ENCODE measurements at regions not wholly inside any gene's neighbourhood (a gene's known extent, or its start where the extent isn't known, plus 50 kb on each side); places are given as distances from the start of the nearest gene placed in this dataset.
"Not testable (repeated sequence)": the region's sequence is repeated elsewhere in the genome, so short reads cannot be mapped to it uniquely, and the experiment has no call there.

DNA sequence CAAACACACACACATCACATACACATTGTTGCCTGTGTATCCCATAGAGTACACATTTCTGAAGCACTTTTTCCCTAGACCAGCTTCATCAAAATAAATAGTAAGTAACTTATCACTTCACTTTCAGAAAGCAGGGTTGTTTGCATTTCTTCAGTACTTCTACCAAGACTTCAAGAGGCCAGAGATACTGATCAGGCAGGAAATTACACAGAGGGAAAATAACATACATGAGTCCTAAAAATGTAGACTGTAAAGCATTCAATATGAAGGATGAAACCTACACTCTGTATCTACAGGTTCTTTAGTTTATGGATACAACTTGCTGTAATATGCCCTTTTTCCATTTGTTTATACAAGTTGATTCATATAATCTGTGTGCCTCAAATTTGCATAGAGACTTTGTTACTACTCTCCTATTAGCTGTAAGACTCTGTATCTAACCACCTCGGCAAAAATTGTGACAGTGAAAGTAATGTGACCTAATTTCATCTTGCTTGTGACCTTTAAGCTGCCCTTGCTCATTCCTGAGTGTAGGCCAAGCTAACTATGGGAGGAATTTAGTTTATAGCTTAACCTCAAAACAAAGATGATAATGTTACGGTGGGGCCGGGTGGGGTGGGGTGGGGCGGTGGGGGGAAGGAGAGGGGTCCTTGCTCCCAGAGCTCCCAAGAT is 228.9 kb upstream of the SPOPL start:
- no peak for DNase-seq (ENCODE audit: low spot score)

DNA sequence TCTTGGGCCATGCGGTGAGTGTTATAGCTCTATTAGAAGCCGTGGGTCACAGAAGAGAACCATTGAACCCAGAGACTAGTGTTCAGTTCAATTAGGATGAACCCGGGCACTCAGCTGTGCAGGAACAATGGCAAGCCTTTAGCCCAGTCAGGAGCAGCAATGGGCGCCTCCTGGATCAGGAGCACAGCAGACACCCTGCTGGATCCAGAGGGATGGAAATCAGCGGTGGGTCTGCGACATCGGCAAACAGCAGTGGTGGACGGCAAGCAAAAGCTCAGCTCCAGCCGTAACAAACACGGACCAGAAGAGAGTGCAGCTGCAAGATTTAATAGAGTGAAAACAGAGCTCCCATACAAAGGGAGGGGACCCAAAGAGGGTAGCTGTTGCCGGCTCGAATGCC is 228.3 kb upstream of the SPOPL start:
- DNase-seq (ENCODE audit: low spot score): not testable (repeated sequence)

DNA sequence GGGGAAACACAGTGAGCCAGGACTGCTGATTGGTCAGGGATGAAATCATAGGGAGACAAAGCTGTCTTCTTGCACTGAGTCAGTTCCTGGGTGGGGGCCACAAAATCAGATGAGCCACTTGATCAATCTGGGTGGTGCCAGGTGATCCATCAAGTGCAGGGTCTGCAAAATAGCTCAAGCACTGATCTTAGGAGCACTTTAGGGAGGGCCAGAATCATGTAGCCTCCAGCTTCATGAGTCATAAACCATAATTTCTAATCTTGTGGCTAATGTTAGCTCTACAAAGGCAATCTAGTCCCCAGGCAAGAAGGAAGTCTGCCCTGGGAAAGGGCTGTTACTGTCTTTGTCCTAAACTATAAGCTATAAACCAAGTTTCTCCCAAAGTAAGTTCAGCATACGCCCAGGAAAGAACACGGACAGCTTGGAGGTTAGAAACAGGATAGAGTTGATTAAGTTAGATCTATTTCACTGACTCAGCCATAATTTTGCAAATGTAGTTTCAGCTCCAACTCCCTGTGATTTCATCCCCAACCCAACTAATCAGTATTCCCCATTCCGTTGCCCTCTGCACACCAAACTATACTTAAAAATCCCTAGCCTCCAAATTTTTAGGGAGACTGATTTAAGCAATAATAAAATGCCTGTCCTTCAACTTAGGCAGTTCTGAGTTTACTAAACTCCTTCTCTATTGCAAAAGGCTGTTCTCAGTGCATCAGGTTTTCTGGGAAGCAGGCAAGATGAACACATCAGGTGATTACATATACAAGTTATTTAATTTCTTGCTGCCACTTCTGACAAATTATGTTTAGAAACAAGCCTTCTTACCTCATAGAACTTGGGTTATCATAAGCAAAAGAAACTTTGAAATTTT is 226.9 kb upstream of the SPOPL start:
- DNase-seq (ENCODE audit: low spot score): no peak

DNA sequence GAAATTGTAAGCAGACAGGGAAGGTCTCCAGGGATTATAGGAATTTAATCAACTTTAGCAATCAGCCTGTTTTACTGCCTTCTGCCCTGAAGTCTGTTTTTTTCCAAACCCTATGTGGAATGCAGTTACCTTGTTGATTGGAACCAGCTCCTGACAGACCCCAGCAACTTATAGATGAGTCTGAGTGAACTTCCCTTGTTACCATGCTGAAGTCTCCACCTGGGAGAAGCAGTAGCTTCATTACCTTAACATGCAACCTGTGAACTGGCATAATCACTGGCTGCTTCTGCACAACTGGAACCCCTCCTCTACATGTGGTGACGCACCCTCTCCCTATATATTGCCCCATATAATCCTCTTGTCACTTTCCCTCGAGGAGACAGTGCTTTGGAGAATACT is 226.3 kb upstream of the SPOPL start:
- no peak for DNase-seq (ENCODE audit: low spot score)

DNA sequence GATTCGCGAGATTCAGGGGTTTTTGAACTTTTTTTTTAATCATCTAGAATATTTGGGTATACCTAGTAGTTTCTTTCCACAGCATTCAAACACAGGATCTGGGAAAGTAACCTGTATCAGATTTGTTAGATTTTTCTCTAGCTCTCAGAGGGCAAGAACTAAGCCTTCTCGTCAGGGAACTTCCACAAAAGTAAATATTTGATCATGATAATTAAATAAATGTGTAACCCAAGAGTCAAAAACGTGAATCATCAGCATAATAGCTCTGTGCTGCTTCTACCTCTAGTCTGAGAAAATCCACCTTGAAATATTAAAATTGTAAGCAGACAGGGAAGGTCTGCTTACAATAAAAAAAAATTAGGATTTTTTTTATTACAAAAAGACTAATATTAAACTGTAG is 225.7 kb upstream of the SPOPL start:
- DNase-seq (ENCODE audit: low spot score): peak; percentile 35

DNA sequence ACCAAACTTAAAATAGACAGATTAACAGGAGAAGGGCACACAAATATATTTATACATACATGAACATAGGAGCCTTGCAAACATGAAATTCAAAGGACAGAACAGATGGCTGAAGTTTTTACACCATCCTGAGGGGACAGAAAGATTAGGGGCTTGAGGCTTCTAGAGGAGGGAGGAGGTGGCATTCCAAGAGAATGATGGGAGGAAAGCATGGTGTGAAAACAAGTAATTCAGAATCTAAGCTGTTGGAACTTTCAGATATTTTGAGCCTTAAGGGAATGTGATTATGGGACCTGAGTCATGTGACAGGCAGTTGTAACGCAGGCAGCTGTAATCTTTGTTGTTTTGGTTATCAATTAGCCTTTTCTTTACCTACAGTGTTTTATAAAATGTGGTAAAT is 225.2 kb upstream of the SPOPL start:
- no peak for DNase-seq (ENCODE audit: low spot score)

DNA sequence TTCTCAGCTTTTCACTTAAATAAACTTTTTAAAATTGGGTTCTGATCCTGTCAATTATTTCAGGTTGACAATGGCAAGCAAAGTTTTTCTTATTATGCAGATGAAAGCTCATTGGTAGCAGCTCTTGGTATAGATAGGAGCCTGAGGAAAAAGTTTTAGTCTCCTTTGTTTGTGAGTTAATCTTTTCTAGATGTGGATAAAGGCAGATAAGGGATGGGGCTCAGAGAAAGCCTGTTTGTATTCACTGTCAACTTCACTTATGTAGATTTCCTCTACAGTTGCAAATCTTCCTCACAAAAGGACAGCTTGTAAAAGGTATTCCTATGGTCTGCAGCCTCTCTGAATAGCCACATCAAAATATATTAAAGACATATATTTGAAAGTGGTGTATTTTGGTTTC is 224.5 kb upstream of the SPOPL start:
- no peak for DNase-seq (ENCODE audit: low spot score)

DNA sequence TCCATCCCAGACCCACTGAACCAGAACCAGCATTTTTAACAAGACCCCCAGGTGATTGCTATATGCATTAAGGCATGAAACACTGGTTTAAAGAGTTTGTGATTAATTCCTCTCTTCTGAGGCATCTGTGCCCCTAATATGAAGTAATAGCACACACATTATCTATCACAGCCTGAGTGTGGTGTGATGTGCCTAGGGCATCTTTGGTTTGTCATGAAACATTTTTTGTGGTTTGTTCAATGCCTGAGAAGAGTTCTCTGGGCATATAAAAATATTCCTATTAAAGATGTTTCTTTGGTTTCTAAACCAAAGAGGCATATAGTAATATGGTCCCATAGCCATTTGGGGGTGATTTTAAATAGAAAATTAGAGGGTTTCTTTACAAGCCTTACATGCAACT is 221.7 kb upstream of the SPOPL start:
- no peak for DNase-seq (ENCODE audit: low spot score)

DNA sequence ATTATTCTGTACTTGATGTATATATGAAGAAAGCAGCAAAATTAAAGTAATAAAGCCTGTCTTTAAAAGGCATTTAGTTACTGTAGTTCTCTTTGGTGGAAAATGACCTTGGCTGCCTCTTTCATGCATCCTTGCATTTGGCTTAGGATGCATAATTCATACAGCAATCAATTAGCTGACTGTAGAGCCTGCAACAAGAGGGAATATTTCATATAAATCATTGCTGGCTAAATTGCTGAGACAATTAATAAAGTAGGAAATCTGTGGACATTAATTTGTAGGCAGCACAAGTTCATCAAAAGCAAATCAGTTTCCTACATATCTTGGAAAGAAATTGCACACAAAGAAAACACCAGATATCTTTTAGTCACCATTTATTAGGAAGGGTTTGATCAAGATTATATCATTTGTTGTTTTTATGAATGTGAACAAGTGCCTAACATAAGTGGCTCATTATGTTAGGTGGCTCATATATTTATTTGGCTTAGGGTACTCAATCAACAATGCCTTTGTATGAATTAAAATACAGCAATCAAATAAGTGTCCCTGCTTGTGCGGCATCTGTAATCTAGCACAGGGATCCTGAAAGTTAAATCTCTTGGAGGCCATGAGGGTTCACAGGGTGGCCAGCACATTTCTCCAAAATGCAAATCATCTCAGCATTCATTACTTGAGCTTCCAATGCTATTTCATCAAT is 220.4 kb upstream of the SPOPL start:
- DNase-seq (ENCODE audit: low spot score): no peak

DNA sequence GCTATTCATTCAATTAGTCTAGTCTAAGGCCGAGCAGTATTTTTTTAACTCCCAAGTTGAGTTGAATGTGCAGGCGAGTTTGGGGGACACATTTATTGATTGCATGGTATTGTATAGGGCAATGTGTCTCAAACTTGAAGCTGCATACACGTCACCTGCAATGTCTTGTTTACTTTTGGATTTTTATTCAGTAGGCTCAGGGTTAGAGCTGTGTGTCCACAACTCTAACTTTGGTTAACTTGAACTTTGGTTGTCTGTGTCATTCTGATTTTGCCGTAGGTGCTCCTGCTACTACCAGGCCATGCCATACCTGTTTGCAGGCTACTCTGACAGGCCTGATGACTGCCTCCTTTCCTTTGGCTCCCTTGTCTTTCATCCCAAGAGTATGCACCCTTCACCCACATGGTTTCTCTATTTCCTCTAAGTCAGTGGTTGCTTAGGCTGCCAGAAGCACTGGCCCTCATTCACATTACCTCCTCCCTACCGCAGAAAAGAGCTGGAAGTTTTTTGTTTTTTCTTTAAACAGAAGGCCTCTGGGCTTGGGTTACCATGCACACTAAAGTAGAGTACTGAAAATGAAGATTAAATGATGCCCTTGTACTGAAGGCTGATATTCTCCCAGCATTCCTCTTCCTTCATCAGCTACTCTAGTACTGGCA is 219.4 kb upstream of the SPOPL start:
- DNase-seq (ENCODE audit: low spot score): no peak

DNA sequence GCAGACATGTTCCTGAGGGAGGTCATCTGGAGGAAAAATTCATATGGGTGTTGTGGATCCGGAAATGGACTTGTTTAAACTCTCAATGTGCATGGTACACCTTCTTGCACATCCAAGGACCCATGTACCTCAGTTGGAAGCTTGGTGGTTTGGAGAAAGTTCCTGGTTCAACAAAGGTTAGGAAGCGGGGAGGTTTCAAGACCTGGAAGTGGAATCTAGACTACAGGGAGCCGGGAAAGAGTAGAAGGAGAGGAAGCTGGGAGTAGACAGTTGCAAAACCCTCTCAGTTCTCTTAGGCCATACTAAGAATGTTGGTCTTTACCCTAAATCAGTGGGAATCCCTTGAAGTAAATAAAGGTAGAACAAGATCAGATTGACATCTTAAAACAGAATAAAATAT is 209.8 kb upstream of the SPOPL start:
- no peak for DNase-seq (ENCODE audit: low spot score)

DNA sequence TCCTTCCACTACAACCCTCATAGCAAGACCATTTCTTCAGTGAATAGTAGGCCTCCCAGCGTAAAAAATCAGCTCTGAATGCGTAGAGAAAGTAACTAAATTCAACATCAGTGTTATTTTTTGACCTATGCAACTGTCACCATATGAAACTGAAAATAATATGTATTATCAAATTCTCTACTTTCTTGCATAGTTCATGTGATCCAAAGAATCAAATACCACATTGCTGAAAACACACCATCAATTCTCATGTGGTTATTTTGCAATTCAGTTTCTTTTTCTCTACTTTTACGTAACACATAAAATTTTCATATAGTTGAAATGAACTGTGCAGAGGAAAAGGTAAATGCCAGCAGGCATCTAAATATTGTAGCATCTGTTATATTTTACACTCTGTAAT is 208.5 kb upstream of the SPOPL start:
- no peak for DNase-seq (ENCODE audit: low spot score)

DNA sequence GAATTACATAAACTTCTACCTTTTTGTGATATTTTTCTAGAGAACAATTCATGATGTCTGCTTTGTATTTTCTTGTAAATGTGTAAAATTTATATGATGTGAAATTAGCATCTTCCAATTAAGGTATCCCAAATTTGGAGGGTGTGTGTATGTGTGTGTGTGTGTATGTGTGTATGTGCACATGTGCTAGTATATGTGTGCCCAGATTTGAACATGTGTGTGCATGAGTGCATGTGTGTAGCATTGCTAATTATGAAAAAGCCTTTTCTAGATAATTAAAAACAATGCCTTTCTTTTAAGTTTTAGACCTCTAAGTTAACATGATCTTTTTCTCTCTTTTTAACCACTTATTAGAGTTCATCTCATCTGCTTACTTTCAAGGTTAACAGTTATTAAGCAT is 208.0 kb upstream of the SPOPL start:
- DNase-seq (ENCODE audit: low spot score): no peak

DNA sequence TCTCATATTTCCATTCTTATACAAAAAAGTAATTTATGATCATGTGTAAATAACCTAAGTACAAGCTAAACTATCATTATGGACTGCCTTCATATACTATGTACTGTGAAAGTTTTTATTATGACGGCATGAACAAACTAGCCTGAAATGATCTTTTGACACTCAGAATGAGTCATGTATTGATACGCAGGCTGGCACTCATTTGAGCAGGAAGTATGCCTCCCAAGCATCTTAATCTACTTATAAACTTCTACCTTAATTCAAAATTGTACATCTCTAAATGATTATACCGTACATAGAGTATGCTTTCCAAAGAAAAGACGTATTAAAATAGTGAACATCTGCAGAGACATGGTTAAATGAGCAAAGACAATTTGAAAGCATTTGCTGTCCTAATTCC is 207.1 kb upstream of the SPOPL start:
- no peak for DNase-seq (ENCODE audit: low spot score)

DNA sequence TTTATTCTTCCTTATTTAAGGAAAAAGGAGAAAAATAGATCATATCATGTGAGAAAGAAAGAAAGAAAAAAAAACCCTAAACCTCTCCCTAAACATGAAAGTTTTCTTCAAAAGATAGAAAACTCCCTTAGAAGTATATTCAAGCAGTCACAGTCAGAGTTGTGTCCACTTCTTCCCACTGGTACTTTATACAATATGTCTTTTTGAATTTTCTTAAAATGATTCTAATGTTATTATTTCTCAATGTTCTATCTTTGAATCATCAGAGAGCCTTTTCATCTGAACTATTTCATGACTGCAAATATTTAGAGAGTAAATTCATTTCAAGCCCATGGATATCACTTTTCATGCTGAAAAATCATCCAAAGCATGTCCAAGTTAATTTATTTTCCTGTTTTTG is 205.2 kb upstream of the SPOPL start:
- no peak for DNase-seq (ENCODE audit: low spot score)

DNA sequence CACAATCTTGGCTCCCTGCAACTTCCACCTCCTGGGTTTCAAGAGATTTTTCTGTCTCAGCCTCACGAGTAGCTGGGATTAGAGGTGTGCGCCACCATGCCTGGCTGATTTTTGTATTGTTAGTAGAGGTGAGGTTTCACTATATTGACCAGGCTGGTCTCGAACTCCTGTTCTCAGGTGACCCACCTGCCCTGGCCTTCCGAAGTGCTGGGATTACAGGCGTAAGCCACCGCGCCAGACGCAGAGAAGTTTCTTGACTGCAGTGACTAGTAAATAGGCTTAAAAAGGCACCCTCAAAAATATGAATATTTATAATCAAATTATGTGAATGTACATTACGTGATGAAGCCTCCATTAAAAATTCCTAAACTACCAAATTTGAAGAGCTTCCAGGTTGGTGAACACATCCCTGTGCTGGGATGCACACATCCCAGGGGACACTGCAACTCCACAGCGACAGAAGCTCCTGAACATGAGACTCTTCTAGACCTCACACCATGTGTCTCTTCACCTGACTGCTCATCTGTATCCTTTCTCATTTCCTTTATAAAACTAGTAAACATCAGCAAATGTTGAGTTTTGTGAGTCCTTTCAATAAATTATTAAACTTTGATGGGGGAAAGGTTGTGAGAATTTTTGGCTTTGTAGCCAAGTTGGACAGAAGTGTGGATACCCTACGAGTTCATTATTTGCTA is 203.3 kb upstream of the SPOPL start:
- no peak for DNase-seq (ENCODE audit: low spot score)

DNA sequence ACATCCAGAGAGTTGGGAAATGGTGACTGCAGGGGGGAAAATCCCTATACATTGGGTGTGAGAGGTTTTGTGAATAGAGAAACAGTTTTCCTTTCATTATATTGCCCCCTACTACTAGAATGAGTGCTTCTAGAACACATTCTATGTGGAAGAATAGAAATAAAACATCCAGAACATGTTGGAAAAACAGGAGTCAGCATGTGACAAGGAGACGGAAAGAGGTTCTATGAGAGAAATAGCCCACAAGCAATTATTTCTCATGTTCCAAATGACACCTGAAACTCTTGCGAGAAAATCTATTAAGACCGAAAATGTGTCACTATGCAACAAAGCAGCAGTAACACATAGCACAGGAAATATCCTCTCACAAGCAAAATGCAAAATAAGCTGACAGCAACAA is 202.7 kb upstream of the SPOPL start:
- DNase-seq (ENCODE audit: low spot score): no peak

DNA sequence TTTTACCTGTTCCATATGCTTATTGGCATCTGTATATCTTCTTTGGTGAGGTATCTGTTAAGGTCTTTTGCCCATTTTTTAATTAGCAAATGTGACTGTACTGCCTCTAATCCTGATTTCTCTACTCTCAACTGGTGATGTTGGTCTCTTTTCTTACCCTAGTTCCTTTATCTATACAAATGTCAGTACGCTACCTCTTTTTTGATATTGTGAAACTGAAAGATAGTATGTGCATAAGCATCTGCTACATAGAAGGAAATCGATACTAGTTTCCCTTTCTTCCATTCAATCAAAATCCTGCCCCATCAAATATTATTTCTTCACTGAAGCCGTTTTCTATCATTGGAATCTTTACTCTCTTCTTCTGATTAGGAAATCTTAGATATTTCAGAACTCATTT is 194.9 kb upstream of the SPOPL start:
- DNase-seq (ENCODE audit: low spot score): no peak

DNA sequence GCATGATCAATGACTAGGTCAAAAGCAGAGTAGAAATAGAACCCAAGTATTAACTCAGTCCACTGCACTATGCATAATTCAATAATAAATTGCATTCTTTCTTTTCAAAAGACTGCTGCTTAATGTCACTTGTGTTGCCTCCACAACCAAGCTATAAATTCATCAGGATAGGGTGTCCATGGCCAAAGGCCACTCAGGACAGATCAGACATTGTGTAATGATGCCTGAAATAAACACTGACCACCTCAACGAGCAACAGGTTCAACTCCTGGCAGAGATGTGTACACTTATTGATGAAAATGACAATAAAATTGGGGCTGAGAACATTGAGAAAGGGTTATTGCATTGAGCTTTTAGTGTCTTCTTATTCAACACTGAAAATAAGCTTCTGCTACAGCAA is 194.5 kb upstream of the SPOPL start:
- no peak for DNase-seq (ENCODE audit: low spot score)

DNA sequence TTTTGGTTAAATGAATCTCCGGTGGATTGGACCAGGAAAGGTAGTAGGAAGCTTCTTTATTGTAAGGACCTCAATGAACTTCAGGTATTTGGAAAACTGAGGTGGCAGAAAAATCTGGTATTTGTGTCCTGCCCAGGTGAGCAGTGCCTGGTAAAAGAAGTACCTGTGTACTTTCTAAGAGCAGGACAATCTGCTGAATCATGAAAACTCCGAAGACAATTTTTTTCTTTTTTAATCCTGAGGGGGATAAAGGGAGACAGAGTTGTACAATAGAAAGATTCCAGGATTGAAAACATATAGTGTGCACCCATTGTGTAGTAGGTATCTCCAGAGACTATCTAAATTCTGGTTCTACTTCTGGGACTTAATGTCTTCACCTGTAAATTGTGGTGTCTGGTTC is 191.8 kb upstream of the SPOPL start:
- DNase-seq (ENCODE audit: low spot score): no peak

DNA sequence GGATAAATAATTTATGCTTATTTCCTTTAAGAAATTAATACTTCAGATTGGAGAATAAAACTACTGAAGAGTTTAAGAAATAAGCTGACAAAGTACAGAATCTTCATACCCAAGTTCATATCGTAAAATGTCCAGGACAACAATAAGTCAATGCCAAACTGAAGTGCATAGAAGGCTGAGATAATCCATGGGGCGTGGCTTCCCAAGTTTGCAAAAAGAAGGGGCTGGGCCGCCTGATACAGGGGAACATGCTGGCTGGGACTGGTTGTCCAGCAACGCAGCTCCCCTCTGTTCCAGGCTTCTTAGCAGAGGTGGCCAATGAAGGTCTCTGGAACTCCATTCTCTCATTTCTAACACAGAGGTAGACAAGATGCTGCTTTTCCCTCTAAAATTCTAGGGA is 189.5 kb upstream of the SPOPL start:
- no peak for DNase-seq (ENCODE audit: low spot score)

DNA sequence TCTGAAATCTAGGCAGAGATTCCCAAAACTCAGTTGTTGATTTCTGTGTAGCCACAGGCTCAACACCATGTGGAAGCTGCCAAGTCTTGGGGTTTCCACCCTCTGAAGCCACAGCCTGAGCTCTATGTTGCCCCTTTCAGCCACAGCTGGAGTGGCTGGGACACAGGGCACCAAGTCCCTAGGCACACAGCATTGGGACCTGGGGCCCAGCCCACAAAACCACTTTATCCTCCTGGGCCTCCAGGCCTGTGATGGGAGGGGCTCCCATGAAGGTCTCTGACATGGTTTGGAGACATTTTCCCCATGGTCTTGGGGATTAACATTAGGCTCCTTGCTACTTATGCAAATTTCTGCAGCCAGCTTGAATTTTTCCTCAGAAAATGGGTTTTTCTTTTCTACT is 186.0 kb upstream of the SPOPL start:
- DNase-seq (ENCODE audit: low spot score): not testable (repeated sequence)

Data from AG20443 (cell line).